Activated CD8-positive, alpha-beta T cell treated with anti-CD3 and anti-CD28 coated beads for 36 hours (primary cell): ENCODE measurements at regions not wholly inside any gene's neighbourhood (a gene's known extent, or its start where the extent isn't known, plus 50 kb on each side); places are given as distances from the start of the nearest gene placed in this dataset.

ENCODE experiments used
- ATAC-seq: fragments of 200-7000 bp; cut with Tn5 transposase; one replicate; pipeline ENCODE4 v1.10.0; 2021; ENCODE audit warnings: mild to moderate bottlenecking, moderate library complexity
- CTCF ChIA-PET: fragments of 350-600 bp; sonication (Branson Sonifier 250); formaldehyde crosslinking; loops from one replicate; lab custom pipeline; 2021; ENCODE audit warnings: antibody characterized with exemption; lab: Charles Lee
- POLR2A ChIA-PET: fragments of 350-600 bp; sonication (Branson Sonifier 250); formaldehyde crosslinking; loops from one replicate; lab custom pipeline; 2021; ENCODE audit warnings: antibody characterized with exemption; lab: Charles Lee
- DNase-seq: peaks from one replicate; pipeline ENCODE4 v3.0.0-alpha.2; 2020
- H3K27ac Mint-ChIP-seq: one replicate; pipeline ENCODE4 v1.8.0; 2021; ENCODE audit warnings: mild to moderate bottlenecking, mixed read lengths
- H3K27me3 Mint-ChIP-seq: one replicate; pipeline ENCODE4 v1.8.0; 2021; ENCODE audit warnings: mixed read lengths
- H3K36me3 Mint-ChIP-seq: one replicate; pipeline ENCODE4 v1.8.0; 2021; ENCODE audit warnings: low read depth, mixed read lengths
- H3K4me1 Mint-ChIP-seq: one replicate; pipeline ENCODE4 v1.8.0; 2021; ENCODE audit warnings: low read depth, mixed read lengths
- H3K4me3 Mint-ChIP-seq: one replicate; pipeline ENCODE4 v1.8.0; 2021; ENCODE audit warnings: mild to moderate bottlenecking, moderate library complexity, mixed read lengths
- H3K9me3 Mint-ChIP-seq: one replicate; pipeline ENCODE4 v1.8.0; 2021; ENCODE audit warnings: mixed read lengths
- intact Hi-C: fragments of 100-400 bp; cut with micrococcal nuclease; formaldehyde crosslinking; loops from one replicate; pipeline ENCODE4 v1.10.0; 2022
- TF ChIP-seq, protein P1 (sequence below): fragments of 200-600 bp; IDR thresholded peaks from one replicate; pipeline ENCODE4 v1.8.0; 2022; ENCODE audit warnings: antibody characterized with exemption, mild to moderate bottlenecking

DNA sequence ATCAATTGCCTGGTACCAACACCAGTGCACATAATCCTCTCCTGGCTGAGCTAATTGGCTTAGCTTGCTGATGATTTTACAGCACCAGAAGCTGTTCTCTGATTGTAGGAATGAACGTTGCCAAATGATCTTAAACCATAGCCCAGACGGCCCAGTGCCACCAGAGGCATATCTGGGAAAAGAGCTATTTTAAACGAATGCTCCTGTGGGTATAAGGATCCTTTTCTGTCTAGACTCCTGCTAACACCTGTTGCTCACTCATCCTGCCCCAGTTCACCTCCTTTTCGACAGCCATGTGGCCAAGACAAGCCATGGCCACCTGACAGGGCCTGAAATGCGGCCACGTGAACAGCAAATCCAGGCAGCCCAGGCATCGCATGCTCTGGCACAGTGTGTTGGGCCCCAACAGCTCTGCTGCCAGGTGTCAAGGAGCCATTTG lies 289.9 kb upstream of the SLC30A5 start:
- H3K4me1 Mint-ChIP-seq: no peaks in the 10 kb centered on the region
- no peak overlapping the region for H3K27ac Mint-ChIP-seq
- H3K27me3 Mint-ChIP-seq: no peaks in the 10 kb centered on the region
- POLR2A ChIA-PET: no interaction called here
- H3K9me3 Mint-ChIP-seq: peaks cover 2% of the 10 kb centered on the region
- DNase-seq: no peak
- no peak overlapping the region for H3K4me3 Mint-ChIP-seq
- no peaks in the 10 kb centered on the region for H3K36me3 Mint-ChIP-seq
- ATAC-seq: no peak
- intact Hi-C loops: no loop called here
- TF ChIP-seq, protein P1, sequence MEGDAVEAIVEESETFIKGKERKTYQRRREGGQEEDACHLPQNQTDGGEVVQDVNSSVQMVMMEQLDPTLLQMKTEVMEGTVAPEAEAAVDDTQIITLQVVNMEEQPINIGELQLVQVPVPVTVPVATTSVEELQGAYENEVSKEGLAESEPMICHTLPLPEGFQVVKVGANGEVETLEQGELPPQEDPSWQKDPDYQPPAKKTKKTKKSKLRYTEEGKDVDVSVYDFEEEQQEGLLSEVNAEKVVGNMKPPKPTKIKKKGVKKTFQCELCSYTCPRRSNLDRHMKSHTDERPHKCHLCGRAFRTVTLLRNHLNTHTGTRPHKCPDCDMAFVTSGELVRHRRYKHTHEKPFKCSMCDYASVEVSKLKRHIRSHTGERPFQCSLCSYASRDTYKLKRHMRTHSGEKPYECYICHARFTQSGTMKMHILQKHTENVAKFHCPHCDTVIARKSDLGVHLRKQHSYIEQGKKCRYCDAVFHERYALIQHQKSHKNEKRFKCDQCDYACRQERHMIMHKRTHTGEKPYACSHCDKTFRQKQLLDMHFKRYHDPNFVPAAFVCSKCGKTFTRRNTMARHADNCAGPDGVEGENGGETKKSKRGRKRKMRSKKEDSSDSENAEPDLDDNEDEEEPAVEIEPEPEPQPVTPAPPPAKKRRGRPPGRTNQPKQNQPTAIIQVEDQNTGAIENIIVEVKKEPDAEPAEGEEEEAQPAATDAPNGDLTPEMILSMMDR: no peak
- CTCF ChIA-PET: no interaction called here

DNA sequence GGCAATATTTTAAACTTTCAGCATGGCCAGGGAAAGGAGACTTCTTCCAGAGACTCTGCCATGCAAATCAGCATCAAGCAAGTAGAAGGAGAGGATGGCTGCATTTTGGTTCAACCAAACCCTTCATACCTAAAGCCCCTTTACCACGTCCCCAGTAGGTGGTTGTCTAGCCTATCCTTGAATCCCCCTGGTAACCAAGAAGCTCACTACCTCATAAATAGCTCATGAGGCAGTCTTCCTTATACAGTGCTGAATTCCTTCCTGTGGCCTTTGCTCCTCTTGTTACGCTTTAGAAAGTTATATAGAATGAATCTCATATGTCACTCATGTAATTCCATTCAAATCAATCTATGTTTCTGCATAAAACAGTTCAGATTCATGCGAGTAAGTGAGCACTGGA lies 289.5 kb upstream of the SLC30A5 start:
- Mint-ChIP-seq H3K4me3 (no peak overlapping the region), H3K4me1 (no peaks in the 10 kb centered on the region), H3K36me3 (no peaks in the 10 kb centered on the region), H3K27me3 (no peaks in the 10 kb centered on the region), H3K9me3 (peaks cover 2% of the 10 kb centered on the region), H3K27ac (no peak overlapping the region)
- intact Hi-C loops: no loop called here
- no peak for ATAC-seq
- no peak for DNase-seq
- ChIA-PET POLR2A (no interaction called here), CTCF (no interaction called here)
- TF ChIP-seq, protein P1: no peak

DNA sequence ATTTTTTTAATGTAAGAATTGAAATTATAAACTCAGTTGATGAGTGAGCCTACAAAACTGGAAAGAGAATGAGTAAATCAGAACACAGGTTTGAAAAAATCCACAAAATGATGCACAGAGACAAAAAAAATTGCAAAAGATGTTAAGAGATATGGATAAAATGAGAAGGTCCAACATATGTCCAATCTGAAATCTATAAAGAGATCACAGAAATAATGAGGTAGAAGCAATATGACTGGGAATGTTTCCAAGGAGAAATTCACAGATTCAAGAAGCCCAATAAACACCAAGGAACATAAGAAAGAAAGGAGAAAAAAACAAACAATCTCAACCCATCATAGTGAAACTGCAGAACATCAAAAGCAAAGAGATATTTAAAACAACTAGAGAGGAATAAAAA lies 288.4 kb upstream of the SLC30A5 start:
- no peaks in the 10 kb centered on the region for H3K36me3 Mint-ChIP-seq
- no peaks in the 10 kb centered on the region for H3K27me3 Mint-ChIP-seq
- CTCF ChIA-PET: interaction anchor here (0.8 kb wide), 1 partner anchor 32 kb away, joined by 3 read pairs; no protein-coding TSS in a partner anchor
- TF ChIP-seq, protein P1: no peak
- DNase-seq: no peak
- H3K27ac Mint-ChIP-seq: no peak overlapping the region
- H3K4me3 Mint-ChIP-seq: no peak overlapping the region
- H3K4me1 Mint-ChIP-seq: no peaks in the 10 kb centered on the region
- intact Hi-C loops: no loop called here
- H3K9me3 Mint-ChIP-seq: peaks cover 2% of the 10 kb centered on the region
- no peak for ATAC-seq
- POLR2A ChIA-PET: no interaction called here

DNA sequence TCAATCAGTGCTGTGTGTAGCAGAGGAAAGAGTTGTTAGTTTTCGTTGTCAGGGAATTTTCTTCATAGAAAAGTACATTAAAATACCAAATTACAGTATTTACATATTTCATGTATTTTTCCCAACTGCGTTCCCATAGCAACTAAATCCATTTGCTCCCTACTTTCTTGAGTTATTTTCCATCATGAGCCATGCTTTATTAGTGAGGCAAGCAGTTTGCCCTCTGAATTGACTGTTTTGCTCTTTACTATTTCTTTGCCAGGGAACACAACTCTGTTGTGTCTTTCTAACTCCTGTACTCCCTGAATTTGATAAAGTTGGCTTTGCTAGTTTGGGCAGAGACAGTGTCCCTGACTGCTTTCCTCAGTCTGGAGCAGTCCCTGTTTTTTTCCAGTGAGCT lies 276.2 kb upstream of the SLC30A5 start:
- Mint-ChIP-seq H3K27me3 (no peaks in the 10 kb centered on the region), H3K4me1 (no peaks in the 10 kb centered on the region), H3K36me3 (no peaks in the 10 kb centered on the region), H3K27ac (no peak overlapping the region), H3K9me3 (no peaks in the 10 kb centered on the region), H3K4me3 (no peak overlapping the region)
- no peak for ATAC-seq
- TF ChIP-seq, protein P1: no peak
- no peak for DNase-seq
- ChIA-PET CTCF (no interaction called here), POLR2A (no interaction called here)
- intact Hi-C loops: no loop called here

DNA sequence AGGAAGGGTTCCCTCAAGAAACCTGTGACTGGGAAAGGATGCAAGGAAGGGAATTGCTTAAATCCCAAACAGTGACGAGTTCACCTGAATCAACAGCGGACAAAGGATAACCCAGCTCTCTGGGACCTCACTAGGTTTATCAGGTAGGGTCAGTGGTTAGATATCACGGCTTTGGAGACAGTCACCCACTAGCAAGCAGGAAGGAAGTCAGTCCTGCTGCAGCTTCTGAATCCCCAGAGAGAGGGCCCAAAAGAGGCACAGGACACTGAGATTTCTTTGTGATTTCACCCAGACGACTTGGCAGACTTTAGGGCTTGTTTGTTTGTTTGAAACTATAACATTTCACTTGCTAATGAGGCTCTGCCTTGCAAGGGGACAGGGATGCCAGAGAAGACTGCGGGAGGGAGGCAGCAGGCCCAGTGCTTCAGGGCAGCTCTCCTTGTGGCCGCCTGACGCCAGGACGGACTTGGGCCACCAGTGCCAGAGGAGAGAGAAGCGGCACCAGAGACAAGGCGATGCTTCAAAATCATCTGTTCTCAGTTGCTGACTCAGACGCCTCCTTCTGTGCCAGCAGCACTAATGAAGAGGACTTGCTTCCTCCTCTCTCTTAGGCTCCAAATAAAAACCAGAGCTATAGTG lies 275.6 kb upstream of the SLC30A5 start:
- ATAC-seq (no peak), DNase-seq (no peak)
- H3K27me3 Mint-ChIP-seq: no peaks in the 10 kb centered on the region
- H3K27ac Mint-ChIP-seq: no peak overlapping the region
- CTCF ChIA-PET: no interaction called here
- TF ChIP-seq, protein P1: no peak
- no peaks in the 10 kb centered on the region for H3K4me1 Mint-ChIP-seq
- H3K4me3 Mint-ChIP-seq: no peak overlapping the region
- POLR2A ChIA-PET: no interaction called here
- intact Hi-C loops: no loop called here
- no peaks in the 10 kb centered on the region for H3K9me3 Mint-ChIP-seq
- H3K36me3 Mint-ChIP-seq: no peaks in the 10 kb centered on the region
